Adrenal gland (tissue), 5 donors: ENCODE measurements at regions not wholly inside any gene's neighbourhood (a gene's known extent, or its start where the extent isn't known, plus 50 kb on each side); places are given as distances from the start of the nearest gene placed in this dataset.

Source experiments
- CTCF ChIP-seq, 6 experiments: fragments of 450-650 bp in 4 of 6; fragments of 200-600 bp in 2 of 6; sonication (generic) in 1 of 6; IDR thresholded peaks; 1 replicate in 5 of 6; 2 replicates in 1 of 6; pipeline versions ENCODE4 v1.5.1 to v1.8.0; 2016 to 2021; ENCODE audit warnings: antibody characterized with exemption in 6 of 6, mild to moderate bottlenecking in 2 of 6, moderate library complexity in 1 of 6
- POLR2A ChIP-seq, 2 donors: fragments of 450-650 bp; IDR thresholded peaks; one replicate each; pipeline ENCODE4 v1.6.1; 2017; ENCODE audit warnings: antibody characterized with exemption in 2 of 2, mild to moderate bottlenecking in 2 of 2, moderate library complexity in 1 of 2
- donor health status: DM: no; HTN: no; CAD: no.

GRCh38 chrX:113412106-113412505 lies 571.5 kb upstream of the AMOT start:
- TF ChIP-seq CTCF (IDR thresholded peaks at IDR 0.05) (no peak), POLR2A (IDR thresholded peaks at IDR 0.05) (no peak)
